Small intestine (tissue), 7 donors: ENCODE measurements at regions not wholly inside any gene's neighbourhood (a gene's known extent, or its start where the extent isn't known, plus 50 kb on each side); places are given as distances from the start of the nearest gene placed in this dataset.

Experiments used
- DNase-seq, 2 donors: peaks; one replicate each; pipeline versions ENCODE4 v3.0.0 to v3.0.0-alpha.2; 2013
- FAIRE-seq: peaks from 2 replicates; lab custom pipeline; 2012; peaks lifted over from hg19 to GRCh38; lab: Jason Lieb, UNC
- H3K27ac ChIP-seq, 3 donors: one replicate each; pipeline ENCODE4 v1.5.1; 2013; ENCODE audit warnings: low read length in 2 of 3, mild to moderate bottlenecking in 2 of 3, control low read depth in 1 of 3, inconsistent platforms in 1 of 3, low read depth in 1 of 3, moderate library complexity in 1 of 3
- H3K27me3 ChIP-seq, 3 donors: one replicate each; pipeline ENCODE4 v1.6.1; 2013; ENCODE audit warnings: low read length in 3 of 3, inconsistent platforms in 1 of 3; ENCODE audit not compliant: control insufficient read depth in 3 of 3, insufficient read depth in 3 of 3
- H3K36me3 ChIP-seq, 3 donors: one replicate each; pipeline ENCODE4 v1.6.1; 2013; ENCODE audit warnings: low read length in 3 of 3, inconsistent platforms in 1 of 3, low read depth in 1 of 3, mild to moderate bottlenecking in 1 of 3, moderate library complexity in 1 of 3; ENCODE audit not compliant: control insufficient read depth in 3 of 3, insufficient read depth in 2 of 3
- H3K4me1 ChIP-seq, 3 donors: one replicate each; pipeline ENCODE4 v1.6.1; 2013; ENCODE audit warnings: low read length in 2 of 3, inconsistent platforms in 1 of 3, low read depth in 1 of 3, mild to moderate bottlenecking in 1 of 3, moderate library complexity in 1 of 3; ENCODE audit not compliant: control insufficient read depth in 3 of 3, insufficient read depth in 2 of 3
- H3K4me3 ChIP-seq, 3 donors: one replicate each; pipeline ENCODE4 v1.5.1; 2013; ENCODE audit warnings: low read length in 3 of 3, control low read depth in 1 of 3, inconsistent platforms in 1 of 3, low read depth in 1 of 3, mild to moderate bottlenecking in 1 of 3, moderate library complexity in 1 of 3
- H3K9me3 ChIP-seq, 2 donors: one replicate each; pipeline ENCODE4 v1.6.1; 2013; ENCODE audit warnings: low read depth in 1 of 2, low read length in 1 of 2; ENCODE audit not compliant: control insufficient read depth in 2 of 2, insufficient read depth in 1 of 2
- WGBS, 3 donors: extraction: QIAGEN DNeasy Blood & Tissue Kit; methylation state at CpG; one replicate each; pipeline ENCODE4 v1.1.7; 2013; 5-methylcytosine and 5-hydroxymethylcytosine counted together
- donor health status: healthy with polysubstance abuse.
- donor health status: control.
- donor health status: control.
- donor health status: Bipolar disorder and iron deficiency.
- donor health status: healthy.

DNA sequence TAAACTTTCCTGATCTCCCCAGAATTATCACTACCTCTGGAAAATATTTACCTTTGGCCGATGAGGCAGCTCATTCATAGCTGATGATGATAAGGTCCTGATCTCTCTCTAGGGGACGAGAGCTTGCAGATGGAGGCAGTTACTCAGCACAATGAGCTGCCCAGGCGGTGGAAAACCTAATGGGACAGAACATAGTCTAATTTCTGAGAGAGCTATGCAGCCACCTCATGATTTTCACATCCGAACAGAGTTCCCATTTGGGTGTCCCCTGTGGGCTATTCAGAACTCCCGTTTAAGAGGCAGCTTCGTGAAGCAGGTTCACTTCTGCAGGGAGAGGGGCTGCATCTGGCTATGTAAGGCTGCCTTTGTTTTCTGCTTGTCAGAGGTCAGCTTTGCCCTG is 724.6 kb upstream of the TMEM132C start:
- H3K4me3 ChIP-seq: no peak overlapping the region
- peaks cover 0 to 22% (median 0%) of the 10 kb centered on the region in 3 donors for H3K4me1 ChIP-seq
- FAIRE-seq (no peak), DNase-seq (peak in 1 of 2 donors; percentile 54)
- H3K9me3 ChIP-seq: no peaks in the 10 kb centered on the region
- H3K27me3 ChIP-seq: no peaks in the 10 kb centered on the region
- no peaks in the 10 kb centered on the region for H3K36me3 ChIP-seq
- WGBS, 3 donors: 14 to 52% (median 28%) methylated on average over 6 of the region's 6 CpGs
- H3K27ac ChIP-seq: peak overlapping the region in 1 of 3 donors; percentile 72

DNA sequence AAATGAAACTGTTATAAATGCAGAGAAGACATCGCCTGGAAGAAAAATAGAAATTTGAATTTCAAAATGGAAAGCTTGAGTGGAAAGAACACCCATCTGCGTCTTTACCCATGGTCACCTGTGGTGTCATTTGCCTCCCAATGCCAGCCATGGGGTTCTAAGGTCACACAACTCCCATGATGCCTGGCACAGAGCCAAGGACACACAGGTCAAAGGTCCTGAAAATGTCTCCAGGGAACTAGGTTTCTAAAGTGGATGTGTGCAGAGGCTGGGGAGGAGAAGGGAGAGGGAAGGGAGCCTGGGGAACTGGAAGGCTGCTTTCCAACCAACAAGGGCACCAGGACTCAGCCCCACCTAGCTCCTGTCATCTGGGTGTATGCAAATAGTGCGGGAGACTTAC is 724.0 kb upstream of the TMEM132C start:
- peak; percentile 5 to 81 for DNase-seq
- Histone ChIP-seq H3K27me3 (no peaks in the 10 kb centered on the region), H3K27ac (peak overlapping the region in 1 of 3 donors; percentile 72), H3K36me3 (no peaks in the 10 kb centered on the region), H3K4me1 (peaks cover 0 to 22% (median 0%) of the 10 kb centered on the region in 3 donors), H3K4me3 (no peak overlapping the region), H3K9me3 (no peaks in the 10 kb centered on the region)
- FAIRE-seq: no peak
- WGBS, 3 donors: 38 to 77% (median 53%) methylated on average over 3 of the region's 3 CpGs

DNA sequence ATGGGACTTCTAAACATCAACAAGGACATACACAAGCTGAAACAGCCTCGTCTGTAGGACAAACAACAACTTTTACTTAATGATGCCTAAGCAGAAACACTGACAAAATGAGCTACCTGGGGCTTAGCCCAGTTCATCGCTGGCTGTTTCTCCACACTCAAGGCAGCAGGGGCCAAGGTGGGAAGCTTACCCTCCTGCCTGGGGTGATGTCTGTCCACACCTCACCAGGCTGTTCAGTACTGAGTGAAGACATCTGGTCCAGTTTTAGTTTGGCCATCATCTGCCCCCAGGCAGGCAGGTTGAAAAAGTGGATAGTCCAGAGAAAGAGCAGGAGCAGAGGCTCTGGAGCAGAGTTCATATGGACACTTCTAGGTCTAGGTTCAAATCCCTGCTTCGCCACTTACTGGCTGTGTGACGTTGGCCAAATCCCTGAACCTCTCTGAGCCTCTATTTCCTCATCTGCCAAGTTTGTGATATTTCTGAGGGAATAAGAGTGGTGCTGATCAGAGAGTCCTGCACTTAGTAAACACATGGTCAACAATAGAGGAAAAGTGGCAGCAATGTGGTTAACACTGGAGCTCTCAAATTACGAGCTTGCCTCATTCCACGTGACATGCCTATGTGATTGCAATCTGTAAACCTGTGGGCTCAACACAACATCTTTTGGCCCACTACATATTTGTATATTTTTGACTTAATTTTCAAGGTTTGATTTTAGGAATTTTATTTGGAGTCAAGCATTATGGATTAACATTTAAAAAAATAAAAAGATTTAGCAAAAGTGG is 720.1 kb upstream of the TMEM132C start:
- Histone ChIP-seq H3K4me1 (peaks cover 0 to 14% (median 0%) of the 10 kb centered on the region in 3 donors), H3K27ac (no peak overlapping the region), H3K36me3 (no peaks in the 10 kb centered on the region), H3K9me3 (no peaks in the 10 kb centered on the region), H3K27me3 (no peaks in the 10 kb centered on the region), H3K4me3 (no peak overlapping the region)
- 75 to 83% (median 82%) methylated on average over 6 of the region's 6 CpGs for WGBS, 3 donors
- DNase-seq: no peak
- FAIRE-seq: no peak

DNA sequence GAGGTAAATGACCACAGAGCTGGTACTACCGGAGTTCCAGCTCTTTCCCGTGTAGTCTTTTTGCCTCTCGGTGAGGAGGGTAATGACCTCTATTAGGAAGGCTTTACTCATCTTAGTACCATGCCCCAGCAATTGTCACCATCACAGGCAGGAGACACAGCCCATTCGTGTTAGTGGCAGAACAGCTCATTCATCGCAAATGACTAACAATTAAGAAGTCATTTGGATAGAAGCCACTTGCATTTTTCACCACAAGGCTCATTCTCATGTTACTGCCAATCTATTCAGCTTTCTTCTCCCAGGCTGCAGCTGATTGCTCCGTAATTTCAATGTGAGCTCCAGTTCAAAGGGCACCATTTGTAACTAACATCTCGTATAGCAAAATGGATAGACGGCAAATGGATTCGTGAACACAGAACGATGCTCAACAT is 718.8 kb upstream of the TMEM132C start:
- DNase-seq: no peak
- no peak overlapping the region for H3K4me3 ChIP-seq
- no peaks in the 10 kb centered on the region for H3K36me3 ChIP-seq
- WGBS, 3 donors: 57 to 76% (median 69%) methylated on average over 10 of the region's 10 CpGs
- no peaks in the 10 kb centered on the region for H3K27me3 ChIP-seq
- peaks cover 0 to 2% of the 10 kb centered on the region in 2 donors for H3K9me3 ChIP-seq
- no peak for FAIRE-seq
- H3K4me1 ChIP-seq: peaks cover 0 to 4% (median 0%) of the 10 kb centered on the region in 3 donors
- no peak overlapping the region for H3K27ac ChIP-seq

DNA sequence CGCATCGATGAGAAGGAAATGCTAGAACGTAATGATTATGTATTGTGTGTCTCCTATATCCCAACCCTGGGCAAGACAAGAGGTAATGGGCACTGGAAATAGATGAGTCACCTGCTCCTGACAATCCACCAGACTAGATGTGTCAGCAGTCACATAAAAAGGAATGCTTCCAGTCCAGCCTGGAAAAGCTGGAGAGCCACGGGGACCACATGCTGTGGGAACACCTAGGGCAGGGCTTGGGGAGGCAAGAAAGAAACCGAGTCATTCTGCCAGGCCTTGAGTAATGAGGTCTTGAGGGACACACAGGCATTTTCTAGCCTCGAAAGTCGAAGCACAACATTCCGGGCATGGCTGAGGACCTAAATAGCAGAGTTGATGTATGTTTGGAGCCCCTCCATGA is 716.7 kb upstream of the TMEM132C start:
- no peak overlapping the region for H3K4me3 ChIP-seq
- no peaks in the 10 kb centered on the region for H3K27me3 ChIP-seq
- DNase-seq: no peak
- 71 to 76% (median 76%) methylated on average over 8 of the region's 8 CpGs for WGBS, 3 donors
- no peak overlapping the region for H3K27ac ChIP-seq
- no peaks in the 10 kb centered on the region for H3K4me1 ChIP-seq
- H3K9me3 ChIP-seq: peaks cover 0 to 2% of the 10 kb centered on the region in 2 donors
- no peak for FAIRE-seq
- H3K36me3 ChIP-seq: no peaks in the 10 kb centered on the region

DNA sequence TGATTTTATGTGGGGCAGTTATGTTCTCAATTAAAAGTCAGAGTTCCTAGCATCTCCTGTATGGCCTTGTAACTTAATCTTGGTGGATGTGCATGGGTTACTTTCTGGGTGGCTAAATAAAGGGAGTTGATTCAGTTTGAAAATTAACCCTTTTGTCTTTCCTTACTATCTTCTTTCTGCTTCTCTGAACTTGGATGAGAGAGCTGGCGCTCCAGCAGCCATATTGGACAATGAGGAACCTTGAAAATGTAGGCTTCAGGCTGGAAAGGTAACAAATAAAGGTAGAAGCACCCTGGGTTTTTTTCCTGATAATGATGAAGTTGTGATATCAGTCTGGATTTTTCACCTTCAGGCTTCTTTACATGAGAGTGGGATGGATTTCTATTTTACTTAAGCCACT is 714.1 kb upstream of the TMEM132C start:
- Histone ChIP-seq H3K36me3 (no peaks in the 10 kb centered on the region), H3K9me3 (peaks cover 0 to 2% of the 10 kb centered on the region in 2 donors), H3K4me1 (no peaks in the 10 kb centered on the region), H3K27ac (no peak overlapping the region), H3K27me3 (no peaks in the 10 kb centered on the region), H3K4me3 (no peak overlapping the region)
- FAIRE-seq (no peak), DNase-seq (no peak)
- WGBS, 3 donors: 84 to 97% (median 93%) methylated on average over 1 of the region's 1 CpG

DNA sequence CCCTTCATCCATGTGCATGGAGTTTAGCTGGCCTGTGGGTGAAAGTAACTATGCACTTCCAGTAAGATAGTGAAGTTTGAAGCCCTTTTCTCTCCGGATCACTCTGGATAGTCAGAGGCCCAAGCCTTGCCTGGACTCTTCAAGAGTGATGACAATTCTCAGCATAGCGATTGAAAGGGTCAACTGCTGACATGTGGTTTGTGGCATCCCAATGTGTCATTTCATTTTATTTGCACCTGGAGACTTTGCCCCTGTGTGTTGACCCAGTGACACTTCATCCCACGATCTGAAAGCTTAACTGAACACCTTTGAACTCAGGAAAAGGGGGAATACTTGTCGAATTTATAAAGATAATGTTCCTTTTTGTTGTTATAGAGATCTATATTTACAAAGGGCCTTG is 711.9 kb upstream of the TMEM132C start:
- FAIRE-seq (no peak), DNase-seq (peak in 1 of 2 donors; percentile 23)
- Histone ChIP-seq H3K27me3 (no peaks in the 10 kb centered on the region), H3K36me3 (no peaks in the 10 kb centered on the region), H3K27ac (no peak overlapping the region), H3K9me3 (peaks cover 0 to 2% of the 10 kb centered on the region in 2 donors), H3K4me1 (peaks cover 0 to 2% (median 0%) of the 10 kb centered on the region in 3 donors), H3K4me3 (no peak overlapping the region)
- WGBS, 3 donors: 40 to 67% (median 41%) methylated on average over 4 of the region's 4 CpGs

DNA sequence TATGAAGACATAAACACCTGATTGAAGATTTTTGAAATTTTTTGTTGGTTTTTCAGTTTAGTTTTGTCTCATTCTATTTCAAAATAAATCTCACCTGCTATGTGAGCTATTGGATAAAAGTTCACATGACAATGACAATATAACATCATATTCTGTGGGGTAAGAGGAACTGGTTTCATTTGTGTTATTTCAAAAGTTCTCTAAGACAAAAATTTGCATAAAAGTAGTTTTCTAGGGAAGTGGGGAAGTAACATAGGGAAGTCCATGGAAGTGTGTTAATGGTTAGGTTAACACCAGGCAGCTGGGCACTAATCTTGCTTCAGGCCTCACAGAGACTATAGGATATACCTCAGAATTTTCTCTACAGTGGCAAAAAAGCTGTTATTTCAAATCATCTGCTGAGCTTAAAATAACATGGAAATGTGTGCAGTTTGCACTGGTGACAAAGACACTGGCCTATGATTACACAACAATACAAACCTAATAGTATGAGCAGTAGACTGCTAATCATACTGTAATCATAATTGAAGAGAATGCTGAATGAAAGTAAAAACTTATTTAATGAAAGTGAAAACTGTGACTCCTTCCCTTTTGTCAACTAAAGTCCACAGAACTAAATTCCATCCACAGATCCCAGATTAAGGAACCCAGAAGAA is 710.6 kb upstream of the TMEM132C start:
- H3K9me3 ChIP-seq: peaks cover 0 to 2% of the 10 kb centered on the region in 2 donors
- H3K4me1 ChIP-seq: peaks cover 0 to 2% (median 0%) of the 10 kb centered on the region in 3 donors
- H3K4me3 ChIP-seq: no peak overlapping the region
- no peaks in the 10 kb centered on the region for H3K36me3 ChIP-seq
- H3K27ac ChIP-seq: no peak overlapping the region
- no peak for DNase-seq
- no peaks in the 10 kb centered on the region for H3K27me3 ChIP-seq
- FAIRE-seq: no peak
